H9 (cell line): ENCODE measurements at regions not wholly inside any gene's neighbourhood (a gene's known extent, or its start where the extent isn't known, plus 50 kb on each side); places are given as distances from the start of the nearest gene placed in this dataset.

Experiments
- DNase-seq: peaks from one replicate; pipeline ENCODE4 v3.0.0-alpha.2; 2017
- H2AFZ ChIP-seq: one replicate; pipeline ENCODE4 v1.6.1; 2013; ENCODE audit warnings: mild to moderate bottlenecking, low read length, control low read depth, moderate library complexity
- H2AK5ac ChIP-seq: 2 replicates; pipeline ENCODE4 v1.6.1; 2013; ENCODE audit warnings: low read length, control low read depth, mixed read lengths; ENCODE audit not compliant: insufficient read length
- H2BK120ac ChIP-seq: one replicate; pipeline ENCODE4 v1.6.1; 2013; ENCODE audit warnings: low read depth, mild to moderate bottlenecking, low read length, control low read depth, inconsistent platforms; ENCODE audit not compliant: poor library complexity, severe bottlenecking
- H2BK12ac ChIP-seq: 2 replicates; pipeline ENCODE4 v1.6.1; 2013; ENCODE audit warnings: low read length, control low read depth, mixed read lengths, low read depth; ENCODE audit not compliant: insufficient read length
- H2BK15ac ChIP-seq: 2 replicates; pipeline ENCODE4 v1.6.1; 2013; ENCODE audit warnings: low read depth, low read length, control low read depth
- H2BK20ac ChIP-seq: one replicate; pipeline ENCODE4 v1.6.1; 2013; ENCODE audit warnings: low read depth, mild to moderate bottlenecking, low read length, control low read depth, inconsistent platforms; ENCODE audit not compliant: poor library complexity, severe bottlenecking
- H2BK5ac ChIP-seq: 2 replicates; pipeline ENCODE4 v1.6.1; 2013; ENCODE audit warnings: low read length, control low read depth, mixed read lengths; ENCODE audit not compliant: insufficient read length
- H3K14ac ChIP-seq: 2 replicates; pipeline ENCODE4 v1.6.1; 2013; ENCODE audit warnings: low read length, control low read depth; ENCODE audit not compliant: insufficient read depth
- H3K18ac ChIP-seq: 2 replicates; pipeline ENCODE4 v1.6.1; 2013; ENCODE audit warnings: low read depth, mild to moderate bottlenecking, mixed read lengths, low read length, control low read depth; ENCODE audit not compliant: insufficient read length
- H3K23ac ChIP-seq: 2 replicates; pipeline ENCODE4 v1.6.1; 2013; ENCODE audit warnings: low read length, control low read depth, mixed read lengths, low read depth; ENCODE audit not compliant: insufficient read length
- H3K23me2 ChIP-seq: 2 replicates; pipeline ENCODE4 v1.6.1; 2013; ENCODE audit warnings: low read depth, mild to moderate bottlenecking, mixed read lengths, low read length, control low read depth; ENCODE audit not compliant: insufficient read length, poor library complexity, severe bottlenecking
- H3K27ac ChIP-seq: 2 replicates; pipeline ENCODE4 v1.5.1; 2013; ENCODE audit warnings: low read length, control low read depth, mixed read lengths, low read depth; ENCODE audit not compliant: insufficient read length
- H3K27me3 ChIP-seq: 2 replicates; pipeline ENCODE4 v1.6.1; 2013; ENCODE audit warnings: low read length, control low read depth, inconsistent platforms; ENCODE audit not compliant: insufficient read depth
- H3K4ac ChIP-seq: 2 replicates; pipeline ENCODE4 v1.6.1; 2013; ENCODE audit warnings: low read depth, mild to moderate bottlenecking, control low read depth, inconsistent platforms, low read length, moderate library complexity
- H3K4me1 ChIP-seq: 2 replicates; pipeline ENCODE4 v1.6.1; 2013; ENCODE audit warnings: low read length, control low read depth, inconsistent platforms; ENCODE audit not compliant: insufficient read depth
- H3K4me2 ChIP-seq: 2 replicates; pipeline ENCODE4 v1.6.1; 2013; ENCODE audit warnings: low read length, control low read depth, mixed read lengths; ENCODE audit not compliant: insufficient read length, insufficient read depth
- H3K56ac ChIP-seq: 2 replicates; pipeline ENCODE4 v1.6.1; 2013; ENCODE audit warnings: low read depth, mild to moderate bottlenecking, mixed read lengths, low read length, control low read depth; ENCODE audit not compliant: insufficient read length
- H3K79me1 ChIP-seq: 2 replicates; pipeline ENCODE4 v1.6.1; 2013; ENCODE audit warnings: low read depth, mild to moderate bottlenecking, moderate library complexity, low read length, control low read depth, inconsistent platforms; ENCODE audit not compliant: insufficient read depth, poor library complexity, severe bottlenecking
- H3K79me2 ChIP-seq: 2 replicates; pipeline ENCODE4 v1.6.1; 2013; ENCODE audit warnings: low read length, control low read depth, inconsistent platforms; ENCODE audit not compliant: insufficient read depth
- H3K9ac ChIP-seq: 2 replicates; pipeline ENCODE4 v1.6.1; 2013; ENCODE audit warnings: low read length, control low read depth, mixed read lengths; ENCODE audit not compliant: insufficient read length; ENCODE audit errors: extremely low read depth
- H3K9me3 ChIP-seq: one replicate; pipeline ENCODE4 v1.6.1; 2013; ENCODE audit warnings: low read depth, low read length, inconsistent platforms; ENCODE audit not compliant: control insufficient read depth
- H3T11ph ChIP-seq: one replicate; pipeline ENCODE4 v1.6.1; 2013; ENCODE audit warnings: mild to moderate bottlenecking, low read length, control low read depth, inconsistent platforms
- H4K20me1 ChIP-seq: one replicate; pipeline ENCODE4 v1.6.1; 2013; ENCODE audit not compliant: control insufficient read depth, insufficient read length, insufficient read depth
- H4K5ac ChIP-seq: 2 replicates; pipeline ENCODE4 v1.6.1; 2013; ENCODE audit warnings: low read depth, mild to moderate bottlenecking, mixed read lengths, low read length, control low read depth; ENCODE audit not compliant: insufficient read length
- H4K8ac ChIP-seq: replicated peaks from 2 replicates; pipeline ENCODE4 v1.6.1; 2013; ENCODE audit warnings: low read length, control low read depth, mixed read lengths, low read depth; ENCODE audit not compliant: insufficient read length
- H4K91ac ChIP-seq: 2 replicates; pipeline ENCODE4 v1.6.1; 2013; ENCODE audit warnings: low read depth, mild to moderate bottlenecking, moderate library complexity, mixed read lengths, low read length, control low read depth; ENCODE audit not compliant: insufficient read length
- H3K27ac Mint-ChIP-seq, 3 experiments: 2 replicates in 2 of 3; 3 replicates in 1 of 3; pipeline ENCODE4 v1.8.0; 2020 to 2021; ENCODE audit warnings: mixed read lengths in 3 of 3, mild to moderate bottlenecking in 1 of 3, moderate library complexity in 1 of 3
- H3K27me3 Mint-ChIP-seq: 2 replicates; pipeline ENCODE4 v1.8.0; 2021; ENCODE audit warnings: low read depth, mild to moderate bottlenecking, moderate library complexity, mixed read lengths
- H3K36me3 Mint-ChIP-seq, 3 experiments: 2 replicates in 2 of 3; 3 replicates in 1 of 3; pipeline ENCODE4 v1.8.0; 2020 to 2021; ENCODE audit warnings: low read depth in 3 of 3, mixed read lengths in 3 of 3; ENCODE audit not compliant: insufficient read depth in 1 of 3
- H3K4me1 Mint-ChIP-seq, 2 experiments: 2 replicates each; pipeline ENCODE4 v1.8.0; 2020; ENCODE audit warnings: mixed read lengths in 2 of 2
- H3K4me3 Mint-ChIP-seq, 2 experiments: 2 replicates in 1 of 2; 3 replicates in 1 of 2; pipeline ENCODE4 v1.8.0; 2020 to 2021; ENCODE audit warnings: mild to moderate bottlenecking in 2 of 2, mixed read lengths in 2 of 2, moderate library complexity in 1 of 2
- H3K9me3 Mint-ChIP-seq, 2 experiments: 2 replicates in 1 of 2; 3 replicates in 1 of 2; pipeline ENCODE4 v1.8.0; 2020; ENCODE audit warnings: mild to moderate bottlenecking in 2 of 2, mixed read lengths in 2 of 2, moderate library complexity in 1 of 2
- WGBS: extraction: QIAGEN DNeasy Blood & Tissue Kit; methylation state at CpG from one replicate; pipeline ENCODE4 v1.1.7; 2013; ENCODE audit warnings: missing lambda C conversion rate, low lambda C conversion rate, mixed read lengths; ENCODE audit not compliant: insufficient read length; ENCODE audit errors: extremely low coverage; 5-methylcytosine and 5-hydroxymethylcytosine counted together
- TF ChIP-seq, protein P1 (sequence below): fragments of 200-600 bp; sonication (generic); conservative IDR thresholded peaks from 3 replicates; pipeline ENCODE4 v1.8.0; 2021; ENCODE audit warnings: antibody characterized with exemption, mild to moderate bottlenecking

DNA sequence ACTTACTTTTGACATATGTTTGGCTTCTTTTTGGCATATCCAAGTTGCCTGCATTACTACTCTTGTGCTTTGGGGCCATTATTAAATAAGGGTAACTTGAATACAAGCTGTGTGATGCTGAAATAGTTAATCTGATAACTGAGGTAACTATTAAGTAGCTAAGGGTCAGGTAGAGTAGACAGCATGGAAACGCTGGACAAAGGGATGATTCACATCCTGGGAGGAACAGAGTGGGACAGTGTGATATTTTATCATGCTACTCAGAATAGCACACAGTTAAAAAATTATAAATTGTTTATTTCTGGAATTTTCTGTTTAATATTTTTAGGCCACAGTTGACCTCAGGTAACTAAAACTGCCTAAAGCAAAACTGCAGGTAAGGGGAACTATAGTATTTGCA, 483.9 kb downstream of the RFPL4B start:
- Histone ChIP-seq H2AFZ (no peak overlapping the region), H3K79me1 (no peaks in the 10 kb centered on the region), H3K9me3 (no peaks in the 10 kb centered on the region), H3T11ph (no peak overlapping the region), H3K23me2 (no peaks in the 10 kb centered on the region), H4K91ac (no peak overlapping the region), H3K79me2 (no peaks in the 10 kb centered on the region), H3K4me1 (peaks cover 3% of the 10 kb centered on the region; the same call in 1 of the 2 replicates), H3K27me3 (no peaks in the 10 kb centered on the region), H4K5ac (no peak overlapping the region), H3K14ac (no peak overlapping the region), H2BK20ac (no peak overlapping the region), H3K23ac (no peak overlapping the region), H2AK5ac (no peak overlapping the region), H3K9ac (no peak overlapping the region), H2BK15ac (no peak overlapping the region), H4K8ac (no peak overlapping the region), H2BK120ac (no peak overlapping the region), H2BK12ac (no peak overlapping the region), H3K18ac (no peak overlapping the region), H3K4ac (no peak overlapping the region), H3K4me2 (no peak overlapping the region), H2BK5ac (no peak overlapping the region), H4K20me1 (no peaks in the 10 kb centered on the region), H3K56ac (no peak overlapping the region), H3K27ac (no peak overlapping the region)
- WGBS = no CpG with 5 or more reads among the region's 1 CpG
- Mint-ChIP-seq H3K4me1 (peaks cover 5 to 12% of the 10 kb centered on the region in 2 experiments), H3K27me3 (no peaks in the 10 kb centered on the region), H3K27ac (no peak overlapping the region), H3K36me3 (no peaks in the 10 kb centered on the region), H3K4me3 (no peak overlapping the region), H3K9me3 (no peaks in the 10 kb centered on the region)
- TF ChIP-seq, protein P1, sequence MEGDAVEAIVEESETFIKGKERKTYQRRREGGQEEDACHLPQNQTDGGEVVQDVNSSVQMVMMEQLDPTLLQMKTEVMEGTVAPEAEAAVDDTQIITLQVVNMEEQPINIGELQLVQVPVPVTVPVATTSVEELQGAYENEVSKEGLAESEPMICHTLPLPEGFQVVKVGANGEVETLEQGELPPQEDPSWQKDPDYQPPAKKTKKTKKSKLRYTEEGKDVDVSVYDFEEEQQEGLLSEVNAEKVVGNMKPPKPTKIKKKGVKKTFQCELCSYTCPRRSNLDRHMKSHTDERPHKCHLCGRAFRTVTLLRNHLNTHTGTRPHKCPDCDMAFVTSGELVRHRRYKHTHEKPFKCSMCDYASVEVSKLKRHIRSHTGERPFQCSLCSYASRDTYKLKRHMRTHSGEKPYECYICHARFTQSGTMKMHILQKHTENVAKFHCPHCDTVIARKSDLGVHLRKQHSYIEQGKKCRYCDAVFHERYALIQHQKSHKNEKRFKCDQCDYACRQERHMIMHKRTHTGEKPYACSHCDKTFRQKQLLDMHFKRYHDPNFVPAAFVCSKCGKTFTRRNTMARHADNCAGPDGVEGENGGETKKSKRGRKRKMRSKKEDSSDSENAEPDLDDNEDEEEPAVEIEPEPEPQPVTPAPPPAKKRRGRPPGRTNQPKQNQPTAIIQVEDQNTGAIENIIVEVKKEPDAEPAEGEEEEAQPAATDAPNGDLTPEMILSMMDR = no peak
- no peak for DNase-seq
